ENCODE measurements at regions not wholly inside any gene's neighbourhood (a gene's known extent, or its start where the extent isn't known, plus 50 kb on each side); places are given as distances from the start of the nearest gene placed in this dataset.

DNA sequence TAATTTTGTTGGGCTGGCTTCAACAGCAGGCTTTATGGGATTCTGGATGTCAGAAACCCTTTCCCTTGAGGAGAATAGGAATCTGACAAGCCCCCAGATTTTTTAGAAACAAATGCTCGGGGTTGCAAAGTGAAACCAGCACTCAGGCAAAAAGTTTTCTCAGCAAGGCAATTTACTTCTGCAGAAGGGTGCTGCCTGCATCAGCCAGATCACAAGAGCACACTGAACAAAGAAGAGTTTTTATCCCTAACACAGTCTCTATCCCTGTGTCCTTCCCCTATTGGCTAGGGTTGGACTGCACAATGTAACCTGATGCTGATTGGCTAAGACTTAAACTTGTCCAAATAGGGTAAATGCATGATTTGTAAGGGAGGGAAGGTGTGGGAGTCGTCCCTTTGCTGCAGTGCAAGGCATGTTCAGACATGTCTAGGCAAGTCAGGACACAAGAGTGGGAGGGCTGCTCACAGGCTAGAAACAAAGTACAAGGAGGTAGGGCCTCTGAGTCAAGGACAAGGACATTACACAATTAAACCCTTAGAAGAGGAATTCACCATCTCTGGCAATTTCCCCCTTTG is 175.8 kb downstream of the CCNG2 start (continued):
- TF ChIP-seq, protein P1, sequence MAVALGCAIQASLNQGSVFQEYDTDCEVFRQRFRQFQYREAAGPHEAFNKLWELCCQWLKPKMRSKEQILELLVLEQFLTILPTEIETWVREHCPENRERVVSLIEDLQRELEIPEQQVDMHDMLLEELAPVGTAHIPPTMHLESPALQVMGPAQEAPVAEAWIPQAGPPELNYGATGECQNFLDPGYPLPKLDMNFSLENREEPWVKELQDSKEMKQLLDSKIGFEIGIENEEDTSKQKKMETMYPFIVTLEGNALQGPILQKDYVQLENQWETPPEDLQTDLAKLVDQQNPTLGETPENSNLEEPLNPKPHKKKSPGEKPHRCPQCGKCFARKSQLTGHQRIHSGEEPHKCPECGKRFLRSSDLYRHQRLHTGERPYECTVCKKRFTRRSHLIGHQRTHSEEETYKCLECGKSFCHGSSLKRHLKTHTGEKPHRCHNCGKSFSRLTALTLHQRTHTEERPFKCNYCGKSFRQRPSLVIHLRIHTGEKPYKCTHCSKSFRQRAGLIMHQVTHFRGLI (tag by site-specific recombination; IDR thresholded peaks at IDR 0.05) = no peak
- no peak for TF ChIP-seq GLI2 (tag by site-specific recombination; IDR thresholded peaks at IDR 0.05; ENCODE audit: borderline replicate concordance, low read depth)
- no peak for TF ChIP-seq ZBTB8A (tag by site-specific recombination; IDR thresholded peaks at IDR 0.05)
- TF ChIP-seq TRIM28 (IDR thresholded peaks at IDR 0.05; ENCODE audit: borderline replicate concordance, low read length) = peak; percentile 98
- no peak for TF ChIP-seq PATZ1 (tag by site-specific recombination; IDR thresholded peaks at IDR 0.05)
- no peak for TF ChIP-seq ZNF10 (tag by site-specific recombination; IDR thresholded peaks at IDR 0.05)
- TF ChIP-seq ZNF654 (tag by site-specific recombination; IDR thresholded peaks at IDR 0.05; ENCODE audit: low read depth) = no peak
- no peak for TF ChIP-seq ZNF530 (tag by site-specific recombination; IDR thresholded peaks at IDR 0.05; ENCODE audit: low read depth)
- TF ChIP-seq PRDM10 (tag by site-specific recombination; IDR thresholded peaks at IDR 0.05) = no peak
- peak; percentile 29; the same call in 1 of the 2 replicates for TF ChIP-seq ZNF518A (tag by site-specific recombination; conservative IDR thresholded peaks at IDR 0.05; ENCODE audit: low read depth)
- no peak for TF ChIP-seq ZNF394 (tag by site-specific recombination; IDR thresholded peaks at IDR 0.05; ENCODE audit: borderline replicate concordance)
- TF ChIP-seq, protein P2, sequence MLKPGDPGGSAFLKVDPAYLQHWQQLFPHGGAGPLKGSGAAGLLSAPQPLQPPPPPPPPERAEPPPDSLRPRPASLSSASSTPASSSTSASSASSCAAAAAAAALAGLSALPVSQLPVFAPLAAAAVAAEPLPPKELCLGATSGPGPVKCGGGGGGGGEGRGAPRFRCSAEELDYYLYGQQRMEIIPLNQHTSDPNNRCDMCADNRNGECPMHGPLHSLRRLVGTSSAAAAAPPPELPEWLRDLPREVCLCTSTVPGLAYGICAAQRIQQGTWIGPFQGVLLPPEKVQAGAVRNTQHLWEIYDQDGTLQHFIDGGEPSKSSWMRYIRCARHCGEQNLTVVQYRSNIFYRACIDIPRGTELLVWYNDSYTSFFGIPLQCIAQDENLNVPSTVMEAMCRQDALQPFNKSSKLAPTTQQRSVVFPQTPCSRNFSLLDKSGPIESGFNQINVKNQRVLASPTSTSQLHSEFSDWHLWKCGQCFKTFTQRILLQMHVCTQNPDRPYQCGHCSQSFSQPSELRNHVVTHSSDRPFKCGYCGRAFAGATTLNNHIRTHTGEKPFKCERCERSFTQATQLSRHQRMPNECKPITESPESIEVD (tag by site-specific recombination; IDR thresholded peaks at IDR 0.05) = no peak
- no peak for TF ChIP-seq YY1 (tag by site-specific recombination; IDR thresholded peaks at IDR 0.05)
- TF ChIP-seq SETDB1 (IDR thresholded peaks at IDR 0.05; ENCODE audit: insufficient read length, low read length) = peak; percentile 99
